A673 (cell line): ENCODE measurements at regions not wholly inside any gene's neighbourhood (a gene's known extent, or its start where the extent isn't known, plus 50 kb on each side); places are given as distances from the start of the nearest gene placed in this dataset.
"Not testable (repeated sequence)": the region's sequence is repeated elsewhere in the genome, so short reads cannot be mapped to it uniquely, and the experiment has no call there.

ENCODE experiments used
- BruUV-seq: library from RNA; stranded (reverse); fragments of 400-500 nt; replicated peaks from 2 replicates; lab custom pipeline; 2021; lab: Mats Ljungman, UMichigan
- CTCF ChIA-PET: fragments of 300-600 bp; sonication (Branson Sonifier 250); formaldehyde crosslinking; loops from one replicate; lab custom pipeline; 2022; ENCODE audit warnings: antibody characterized with exemption; lab: Charles Lee
- POLR2A ChIA-PET: fragments of 300-600 bp; sonication (Branson Sonifier 250); formaldehyde crosslinking; loops from one replicate; lab custom pipeline; 2022; ENCODE audit warnings: antibody characterized with exemption; ENCODE audit not compliant: low non-redundant PET; lab: Charles Lee
- DNase-seq: peaks from one replicate; pipeline ENCODE4 v3.0.0-alpha.2; 2015; ENCODE audit warnings: low spot score
- H3K27ac ChIP-seq: fragments of 200-600 bp; sonication (generic); 2 replicates; pipeline ENCODE4 v1.5.1; 2016; ENCODE audit warnings: mixed run types, low read depth, mild to moderate bottlenecking, mixed read lengths, antibody characterized with exemption, low read length; ENCODE audit not compliant: poor library complexity, severe bottlenecking
- H3K27me3 ChIP-seq: fragments of 200-600 bp; sonication (generic); replicated peaks from 2 replicates; pipeline ENCODE4 v1.6.1; 2017; ENCODE audit warnings: mixed run types, low read depth, mild to moderate bottlenecking, mixed read lengths, antibody characterized with exemption, low read length; ENCODE audit not compliant: insufficient read depth, poor library complexity
- H3K36me3 ChIP-seq: fragments of 200-600 bp; sonication (generic); 2 replicates; pipeline ENCODE4 v1.6.1; 2016; ENCODE audit warnings: mixed run types, mild to moderate bottlenecking, mixed read lengths, antibody characterized with exemption, low read length; ENCODE audit not compliant: insufficient read depth, poor library complexity, severe bottlenecking
- H3K4me1 ChIP-seq: fragments of 200-600 bp; sonication (generic); 2 replicates; pipeline ENCODE4 v1.6.1; 2017; ENCODE audit warnings: mixed run types, mild to moderate bottlenecking, mixed read lengths, antibody characterized with exemption, low read length; ENCODE audit not compliant: insufficient read depth, poor library complexity, severe bottlenecking
- H3K4me3 ChIP-seq: fragments of 200-600 bp; sonication (generic); 2 replicates; pipeline ENCODE4 v1.5.1; 2016; ENCODE audit warnings: low read depth, mixed run types, mild to moderate bottlenecking, mixed read lengths, low read length; ENCODE audit not compliant: poor library complexity, severe bottlenecking
- H3K9me3 ChIP-seq: fragments of 200-600 bp; sonication (generic); 2 replicates; pipeline ENCODE4 v1.6.1; 2016; ENCODE audit warnings: mixed run types, low read depth, mild to moderate bottlenecking, mixed read lengths, antibody characterized with exemption, low read length; ENCODE audit not compliant: poor library complexity, severe bottlenecking
- EZH2 ChIP-seq: fragments of 200-600 bp; sonication (generic); IDR thresholded peaks from 2 replicates; pipeline ENCODE4 v1.6.1; 2017; ENCODE audit warnings: borderline replicate concordance, low read depth, mild to moderate bottlenecking, mixed read lengths, antibody characterized with exemption, low read length; ENCODE audit not compliant: poor library complexity, severe bottlenecking
- intact Hi-C: fragments of 100-400 bp; cut with micrococcal nuclease; formaldehyde crosslinking; loops from one replicate; pipeline ENCODE4 v1.10.0; 2022; ENCODE audit not compliant: unreplicated experiment
- TF ChIP-seq, protein P1 (sequence below): fragments of 300-800, 200-600 bp; sonication (generic); conservative IDR thresholded peaks from 2 replicates; pipeline ENCODE4 v1.5.1; 2017; ENCODE audit warnings: low read depth, mild to moderate bottlenecking, antibody characterized with exemption, low read length, moderate library complexity, mixed read lengths

DNA sequence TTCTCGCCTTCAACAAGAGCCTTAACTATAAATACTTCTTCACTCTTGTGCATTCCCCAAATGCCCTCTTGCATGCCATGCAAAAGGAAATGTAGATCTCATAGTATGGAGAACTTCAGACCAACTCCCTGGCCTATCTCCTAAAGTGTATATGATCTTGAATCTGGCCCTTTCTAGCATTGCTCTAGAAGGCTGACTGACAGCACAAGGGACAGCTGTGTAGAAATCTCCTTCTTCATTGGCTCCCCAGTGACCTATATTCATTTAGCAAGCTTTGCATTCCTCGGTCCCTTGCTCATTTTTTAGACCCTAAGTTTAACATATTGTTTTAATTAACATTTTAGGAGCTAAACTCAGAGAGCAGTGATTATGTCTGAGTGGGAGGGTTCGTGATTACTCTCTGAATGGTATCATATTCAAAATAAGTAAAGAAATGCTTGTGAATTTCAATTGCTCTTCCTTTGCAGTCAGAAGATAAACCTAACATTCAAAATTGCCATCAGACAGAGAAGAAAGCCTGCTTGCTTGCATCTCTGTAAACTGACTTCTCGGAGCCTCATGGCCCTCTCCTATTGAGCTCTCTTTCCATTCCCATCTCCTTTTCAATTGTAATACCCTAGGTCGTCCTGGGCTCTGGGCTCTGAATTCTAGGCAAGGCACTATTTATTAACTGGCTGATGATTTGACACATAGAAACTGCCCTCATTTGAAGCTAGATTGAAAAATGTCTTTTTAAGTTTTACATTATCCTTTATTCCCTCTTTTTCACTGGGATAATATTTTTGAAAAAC, 120.3 kb upstream of the PRKG2 start:
- no peak for TF ChIP-seq EZH2
- intact Hi-C loops = no loop called here
- no peak for DNase-seq
- BruUV-seq = no TSS peak
- H3K27ac ChIP-seq = no peak overlapping the region
- ChIA-PET CTCF (no interaction called here), POLR2A (no interaction called here)
- no peaks in the 10 kb centered on the region for H3K27me3 ChIP-seq
- no peaks in the 10 kb centered on the region for H3K36me3 ChIP-seq
- no peaks in the 10 kb centered on the region for H3K9me3 ChIP-seq
- no peak overlapping the region for H3K4me3 ChIP-seq
- H3K4me1 ChIP-seq = no peaks in the 10 kb centered on the region

DNA sequence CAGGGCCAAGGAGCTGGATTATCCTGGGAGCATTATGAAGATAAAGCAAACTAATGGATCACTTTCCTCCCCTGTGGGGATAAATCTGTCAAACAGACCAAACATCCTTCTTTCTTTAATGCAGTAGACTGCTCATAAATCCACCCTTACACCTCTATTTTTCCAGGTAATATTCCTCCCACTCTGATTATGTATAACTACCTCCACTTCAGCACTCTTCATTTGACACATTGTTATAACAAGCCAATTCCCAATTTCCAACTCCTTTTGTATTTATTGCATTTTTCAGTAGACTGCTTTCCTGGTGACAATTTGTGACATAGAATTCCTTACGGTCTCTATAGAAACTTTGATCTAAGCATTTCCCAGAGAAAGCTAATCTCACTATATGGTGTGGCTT, 115.0 kb upstream of the PRKG2 start:
- Histone ChIP-seq H3K4me3 (no peak overlapping the region), H3K27ac (no peak overlapping the region), H3K4me1 (no peaks in the 10 kb centered on the region), H3K36me3 (no peaks in the 10 kb centered on the region), H3K27me3 (no peaks in the 10 kb centered on the region), H3K9me3 (no peaks in the 10 kb centered on the region)
- ChIA-PET POLR2A (no interaction called here), CTCF (no interaction called here)
- TF ChIP-seq, protein P1, sequence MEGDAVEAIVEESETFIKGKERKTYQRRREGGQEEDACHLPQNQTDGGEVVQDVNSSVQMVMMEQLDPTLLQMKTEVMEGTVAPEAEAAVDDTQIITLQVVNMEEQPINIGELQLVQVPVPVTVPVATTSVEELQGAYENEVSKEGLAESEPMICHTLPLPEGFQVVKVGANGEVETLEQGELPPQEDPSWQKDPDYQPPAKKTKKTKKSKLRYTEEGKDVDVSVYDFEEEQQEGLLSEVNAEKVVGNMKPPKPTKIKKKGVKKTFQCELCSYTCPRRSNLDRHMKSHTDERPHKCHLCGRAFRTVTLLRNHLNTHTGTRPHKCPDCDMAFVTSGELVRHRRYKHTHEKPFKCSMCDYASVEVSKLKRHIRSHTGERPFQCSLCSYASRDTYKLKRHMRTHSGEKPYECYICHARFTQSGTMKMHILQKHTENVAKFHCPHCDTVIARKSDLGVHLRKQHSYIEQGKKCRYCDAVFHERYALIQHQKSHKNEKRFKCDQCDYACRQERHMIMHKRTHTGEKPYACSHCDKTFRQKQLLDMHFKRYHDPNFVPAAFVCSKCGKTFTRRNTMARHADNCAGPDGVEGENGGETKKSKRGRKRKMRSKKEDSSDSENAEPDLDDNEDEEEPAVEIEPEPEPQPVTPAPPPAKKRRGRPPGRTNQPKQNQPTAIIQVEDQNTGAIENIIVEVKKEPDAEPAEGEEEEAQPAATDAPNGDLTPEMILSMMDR = no peak
- no peak for TF ChIP-seq EZH2
- no peak for DNase-seq
- intact Hi-C loops = no loop called here
- BruUV-seq = no TSS peak

DNA sequence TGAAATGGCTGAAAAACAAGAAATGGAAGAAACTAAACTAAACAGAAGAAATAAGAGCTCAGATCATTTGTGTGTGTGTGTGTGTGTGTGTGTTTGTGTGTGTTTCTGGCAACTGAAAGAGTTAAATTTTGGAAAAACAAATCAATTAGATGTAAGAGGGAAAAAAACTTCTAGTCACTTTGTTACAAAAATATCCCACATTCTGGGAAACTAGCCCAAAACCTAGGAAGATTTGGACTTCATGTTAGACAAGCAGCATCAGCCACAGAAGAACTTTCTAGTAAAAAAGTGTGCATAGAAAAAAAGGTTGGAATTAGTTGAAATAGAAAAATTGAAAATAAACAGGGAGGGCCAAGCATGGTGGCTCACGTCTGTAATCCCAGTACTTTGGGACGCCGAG, 111.6 kb upstream of the PRKG2 start:
- Histone ChIP-seq H3K36me3 (no peaks in the 10 kb centered on the region), H3K9me3 (no peaks in the 10 kb centered on the region), H3K4me3 (no peak overlapping the region), H3K4me1 (no peaks in the 10 kb centered on the region), H3K27me3 (no peaks in the 10 kb centered on the region), H3K27ac (no peak overlapping the region)
- intact Hi-C loops = no loop called here
- POLR2A ChIA-PET = no interaction called here
- no TSS peak for BruUV-seq
- TF ChIP-seq, protein P1 = no peak
- no peak for TF ChIP-seq EZH2
- CTCF ChIA-PET = no interaction called here
- no peak for DNase-seq

DNA sequence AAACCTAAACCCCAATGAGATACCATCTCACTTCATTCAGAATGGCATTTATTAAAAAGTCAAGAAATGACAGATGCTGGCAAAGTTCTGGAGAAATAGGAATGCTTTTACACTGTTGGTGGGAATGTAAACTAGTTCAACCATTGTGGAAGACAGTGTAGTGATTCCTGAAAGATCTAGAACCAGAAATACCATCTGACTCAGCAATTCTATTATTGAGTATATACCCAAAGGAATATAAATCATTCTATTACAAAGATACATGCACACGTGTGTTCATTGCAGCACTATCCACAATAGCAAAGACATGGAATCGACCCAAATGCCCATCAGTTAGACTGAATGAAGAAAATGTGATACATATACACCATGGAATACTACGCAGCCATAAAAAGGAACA, 109.6 kb upstream of the PRKG2 start:
- H3K36me3 ChIP-seq, BruUV-seq, H3K4me1 ChIP-seq, H3K4me3 ChIP-seq, intact Hi-C loops, POLR2A ChIA-PET, H3K27ac ChIP-seq, DNase-seq, H3K27me3 ChIP-seq, H3K9me3 ChIP-seq, CTCF ChIA-PET: not testable (repeated sequence)
